Progenitor cell of endocrine pancreas (in vitro differentiated cells): ENCODE measurements at regions not wholly inside any gene's neighbourhood (a gene's known extent, or its start where the extent isn't known, plus 50 kb on each side); places are given as distances from the start of the nearest gene placed in this dataset.

Experiments
- DNase-seq: peaks from one replicate; pipeline ENCODE4 v3.0.0; 2021; ENCODE audit warnings: low spot score; ENCODE audit not compliant: unreplicated experiment
- H3K27ac Mint-ChIP-seq: 2 replicates; pipeline ENCODE4 v1.8.0; 2021; ENCODE audit warnings: mild to moderate bottlenecking, moderate library complexity, mixed read lengths
- H3K27me3 Mint-ChIP-seq: 2 replicates; pipeline ENCODE4 v1.8.0; 2021; ENCODE audit warnings: mixed read lengths
- H3K36me3 Mint-ChIP-seq: 2 replicates; pipeline ENCODE4 v1.8.0; 2022; ENCODE audit warnings: mixed read lengths; ENCODE audit not compliant: insufficient read depth
- H3K4me1 Mint-ChIP-seq: 2 replicates; pipeline ENCODE4 v1.8.0; 2021; ENCODE audit warnings: low read depth, mixed read lengths
- H3K4me3 Mint-ChIP-seq: 2 replicates; pipeline ENCODE4 v1.8.0; 2021; ENCODE audit warnings: low read depth, mild to moderate bottlenecking, moderate library complexity, mixed read lengths
- H3K9me3 Mint-ChIP-seq: 2 replicates; pipeline ENCODE4 v1.8.0; 2021; ENCODE audit warnings: low read depth, mixed read lengths
- TF ChIP-seq, protein P1 (sequence below): fragments of 200-600 bp; sonication (generic); IDR thresholded peaks from one replicate; pipeline ENCODE4 v1.5.0; 2021; ENCODE audit warnings: antibody characterized with exemption, mild to moderate bottlenecking; ENCODE audit not compliant: unreplicated experiment

DNA sequence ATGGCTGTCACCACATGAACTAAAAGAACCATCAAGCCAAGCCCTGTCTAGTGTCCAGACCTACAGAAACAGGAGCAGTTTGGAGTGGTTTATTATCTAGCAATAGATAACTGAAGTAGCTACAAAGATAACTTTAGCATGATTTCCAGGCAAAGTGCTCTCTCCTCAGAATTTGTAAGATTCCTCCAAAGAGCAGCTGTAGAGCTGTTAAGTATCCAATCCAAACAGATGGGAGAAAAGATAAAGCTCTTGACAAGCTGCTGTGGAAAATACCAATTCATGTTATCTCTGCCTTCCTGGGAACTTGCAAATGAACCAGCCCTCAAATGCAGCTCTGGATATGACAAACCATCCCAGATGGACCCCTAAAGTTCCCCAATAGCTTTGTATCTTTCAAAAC is 78.9 kb upstream of the RESF1 start:
- peaks cover 19% of the 10 kb centered on the region for H3K4me1 Mint-ChIP-seq
- no peak for DNase-seq
- H3K9me3 Mint-ChIP-seq: peaks cover 14% of the 10 kb centered on the region
- H3K27me3 Mint-ChIP-seq: no peaks in the 10 kb centered on the region
- H3K27ac Mint-ChIP-seq: no peak overlapping the region
- H3K36me3 Mint-ChIP-seq: no peaks in the 10 kb centered on the region
- TF ChIP-seq, protein P1, sequence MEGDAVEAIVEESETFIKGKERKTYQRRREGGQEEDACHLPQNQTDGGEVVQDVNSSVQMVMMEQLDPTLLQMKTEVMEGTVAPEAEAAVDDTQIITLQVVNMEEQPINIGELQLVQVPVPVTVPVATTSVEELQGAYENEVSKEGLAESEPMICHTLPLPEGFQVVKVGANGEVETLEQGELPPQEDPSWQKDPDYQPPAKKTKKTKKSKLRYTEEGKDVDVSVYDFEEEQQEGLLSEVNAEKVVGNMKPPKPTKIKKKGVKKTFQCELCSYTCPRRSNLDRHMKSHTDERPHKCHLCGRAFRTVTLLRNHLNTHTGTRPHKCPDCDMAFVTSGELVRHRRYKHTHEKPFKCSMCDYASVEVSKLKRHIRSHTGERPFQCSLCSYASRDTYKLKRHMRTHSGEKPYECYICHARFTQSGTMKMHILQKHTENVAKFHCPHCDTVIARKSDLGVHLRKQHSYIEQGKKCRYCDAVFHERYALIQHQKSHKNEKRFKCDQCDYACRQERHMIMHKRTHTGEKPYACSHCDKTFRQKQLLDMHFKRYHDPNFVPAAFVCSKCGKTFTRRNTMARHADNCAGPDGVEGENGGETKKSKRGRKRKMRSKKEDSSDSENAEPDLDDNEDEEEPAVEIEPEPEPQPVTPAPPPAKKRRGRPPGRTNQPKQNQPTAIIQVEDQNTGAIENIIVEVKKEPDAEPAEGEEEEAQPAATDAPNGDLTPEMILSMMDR: no peak
- H3K4me3 Mint-ChIP-seq: no peak overlapping the region

DNA sequence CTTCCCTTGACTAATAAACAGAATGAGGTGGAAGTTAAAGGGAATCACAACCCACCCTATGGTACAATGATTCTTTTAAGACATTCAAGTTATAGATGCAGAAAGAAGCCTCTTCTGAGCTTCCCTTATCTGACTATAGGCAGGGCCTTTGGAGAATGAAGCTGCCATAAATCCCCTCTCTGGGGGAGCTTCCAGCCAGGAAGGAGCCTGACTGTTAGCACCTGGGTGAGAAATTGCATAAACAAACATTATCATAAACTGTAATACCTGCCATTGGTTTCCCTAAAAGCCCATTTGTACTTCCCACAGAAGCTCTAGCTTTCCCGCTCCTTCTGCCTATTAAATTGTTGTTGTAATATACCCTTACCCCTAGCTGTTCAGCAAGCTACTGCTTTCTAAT is 81.3 kb upstream of the RESF1 start:
- Mint-ChIP-seq H3K9me3 (peaks cover 10% of the 10 kb centered on the region), H3K4me1 (peaks cover 29% of the 10 kb centered on the region), H3K36me3 (no peaks in the 10 kb centered on the region), H3K27ac (no peak overlapping the region), H3K4me3 (no peak overlapping the region), H3K27me3 (no peaks in the 10 kb centered on the region)
- TF ChIP-seq, protein P1: no peak
- DNase-seq: no peak

DNA sequence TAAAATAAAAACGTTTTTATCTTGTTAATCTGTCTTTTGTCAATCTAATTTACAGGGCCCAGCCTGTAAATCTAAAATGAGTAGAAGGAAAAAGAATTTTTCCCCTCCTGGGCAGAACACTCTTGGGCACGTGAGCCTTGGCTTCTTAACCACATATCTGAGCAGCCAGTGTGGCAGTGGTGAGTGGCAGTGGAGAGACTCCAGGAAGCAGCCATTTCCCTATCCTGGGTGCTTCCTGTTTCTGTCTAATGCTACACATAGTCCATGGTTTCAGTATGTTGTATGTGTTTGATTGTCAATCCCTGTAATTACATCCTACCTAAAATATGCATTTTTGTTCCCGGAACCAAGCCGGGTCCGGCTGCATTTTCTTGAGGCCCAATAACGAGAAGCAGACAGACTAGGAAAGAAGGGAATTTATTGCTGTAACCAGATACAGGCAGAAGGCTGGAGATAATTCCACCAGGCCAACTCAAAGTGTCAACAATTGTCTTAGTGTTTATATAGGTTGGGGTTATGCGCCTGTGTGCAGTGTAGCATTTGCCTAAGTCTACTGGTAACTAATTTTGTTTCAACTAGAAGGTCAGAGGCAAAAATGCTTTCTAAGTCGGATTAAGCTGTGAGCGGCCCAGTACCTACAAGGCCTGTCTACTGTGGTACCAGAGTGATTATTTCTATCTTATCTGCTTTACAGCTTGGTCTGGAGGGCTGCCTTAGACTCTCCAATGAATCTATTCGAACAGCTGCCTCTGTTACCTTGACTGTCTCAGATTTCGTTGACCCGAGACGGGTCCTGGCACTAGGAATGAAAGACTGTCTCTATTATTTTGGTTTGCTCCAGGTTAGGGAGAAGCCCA is 82.4 kb upstream of the RESF1 start:
- H3K27ac Mint-ChIP-seq: peak overlapping the region; percentile 46
- H3K36me3 Mint-ChIP-seq: peaks cover 3% of the 10 kb centered on the region
- no peaks in the 10 kb centered on the region for H3K27me3 Mint-ChIP-seq
- H3K4me1 Mint-ChIP-seq: peaks cover 34% of the 10 kb centered on the region
- TF ChIP-seq, protein P1: no peak
- no peak for DNase-seq
- peaks cover 14% of the 10 kb centered on the region for H3K9me3 Mint-ChIP-seq
- no peak overlapping the region for H3K4me3 Mint-ChIP-seq

DNA sequence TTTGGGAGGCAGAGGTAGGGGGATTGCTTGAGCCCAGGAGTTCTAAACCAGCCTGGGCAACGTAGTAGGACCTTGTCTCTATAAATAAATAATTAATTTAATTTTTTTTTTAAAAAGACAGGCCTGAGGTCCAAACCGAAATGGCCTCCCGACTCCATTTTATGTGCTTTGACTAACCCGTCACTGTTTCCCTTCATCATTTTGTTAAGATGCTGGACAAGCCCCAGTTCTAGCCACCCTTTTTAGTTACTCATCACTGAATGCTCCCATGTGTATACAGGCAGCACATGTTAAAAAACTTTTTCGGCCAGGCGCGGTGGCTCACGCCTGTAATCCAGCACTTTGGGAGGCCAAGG is 83.6 kb upstream of the RESF1 start:
- H3K36me3 Mint-ChIP-seq: peaks cover 3% of the 10 kb centered on the region
- peaks cover 34% of the 10 kb centered on the region for H3K4me1 Mint-ChIP-seq
- peaks cover 18% of the 10 kb centered on the region for H3K9me3 Mint-ChIP-seq
- DNase-seq: no peak
- no peaks in the 10 kb centered on the region for H3K27me3 Mint-ChIP-seq
- TF ChIP-seq, protein P1: no peak
- no peak overlapping the region for H3K4me3 Mint-ChIP-seq
- peak overlapping the region; percentile 66 for H3K27ac Mint-ChIP-seq

DNA sequence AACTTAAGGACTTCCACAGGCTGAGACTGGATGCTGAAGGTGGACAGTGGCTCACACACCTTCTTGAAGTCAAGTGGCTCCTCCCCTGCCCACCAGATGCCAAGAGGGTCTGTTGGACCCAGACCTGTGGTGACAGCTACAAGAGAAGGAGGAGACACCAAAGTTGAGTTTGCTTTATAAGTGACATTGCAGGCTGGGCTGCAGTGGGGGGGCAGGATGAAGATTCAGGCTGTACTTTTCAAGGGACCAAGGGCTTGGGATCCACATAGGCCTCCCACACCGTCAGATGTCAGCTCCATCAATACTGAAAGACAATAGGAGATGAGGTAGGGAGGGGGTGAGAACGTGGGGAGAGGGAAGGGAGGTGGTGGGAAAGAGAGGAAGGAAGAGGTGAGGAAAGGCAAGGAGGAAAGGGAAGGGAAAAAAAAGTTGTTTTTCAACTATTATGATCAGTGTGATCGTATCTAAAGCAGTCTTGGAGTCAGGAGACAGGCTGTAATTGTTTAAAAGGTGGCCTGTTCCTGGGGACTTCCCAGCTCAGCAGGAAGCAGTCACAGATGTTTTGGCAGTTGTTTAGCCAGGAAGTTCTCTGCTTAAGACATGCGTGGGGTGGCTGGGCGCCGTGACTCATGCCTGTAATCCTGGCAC is 84.1 kb upstream of the RESF1 start:
- no peak for DNase-seq
- H3K4me1 Mint-ChIP-seq: peaks cover 34% of the 10 kb centered on the region
- no peak overlapping the region for H3K4me3 Mint-ChIP-seq
- peaks cover 3% of the 10 kb centered on the region for H3K36me3 Mint-ChIP-seq
- H3K27me3 Mint-ChIP-seq: no peaks in the 10 kb centered on the region
- TF ChIP-seq, protein P1: no peak
- peak overlapping the region; percentile 66 for H3K27ac Mint-ChIP-seq
- peaks cover 17% of the 10 kb centered on the region for H3K9me3 Mint-ChIP-seq
